ENCODE measurements at regions not wholly inside any gene's neighbourhood (a gene's known extent, or its start where the extent isn't known, plus 50 kb on each side); places are given as distances from the start of the nearest gene placed in this dataset.
A peak's percentile ranks its signal among the peaks of the same experiment; 100 is the strongest.
"Not testable (repeated sequence)": the region's sequence is repeated elsewhere in the genome, so short reads cannot be mapped to it uniquely, and the experiment has no call there.

DNA sequence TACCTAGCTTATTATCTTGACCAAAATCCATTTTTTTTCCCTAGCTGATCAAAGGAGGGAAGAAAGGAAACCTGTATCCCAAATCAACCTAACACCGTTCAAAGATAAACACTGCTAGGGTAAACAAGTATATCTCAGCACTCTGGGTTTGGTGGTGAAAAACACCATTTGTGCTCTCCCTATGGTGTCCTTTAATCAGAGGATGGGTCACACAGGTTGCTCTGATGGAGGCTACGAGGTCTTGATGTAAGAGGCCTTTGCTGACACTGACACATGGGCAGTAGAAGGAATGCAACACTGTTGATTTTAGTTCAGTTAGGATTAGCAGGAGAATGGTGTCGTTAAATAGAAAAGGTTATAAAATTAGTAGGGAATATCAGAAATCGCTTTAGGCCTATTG is 179.3 kb downstream of the HDGFL1 start:
- DNase-seq (ENCODE audit: low read depth, low spot score), result no peak

DNA sequence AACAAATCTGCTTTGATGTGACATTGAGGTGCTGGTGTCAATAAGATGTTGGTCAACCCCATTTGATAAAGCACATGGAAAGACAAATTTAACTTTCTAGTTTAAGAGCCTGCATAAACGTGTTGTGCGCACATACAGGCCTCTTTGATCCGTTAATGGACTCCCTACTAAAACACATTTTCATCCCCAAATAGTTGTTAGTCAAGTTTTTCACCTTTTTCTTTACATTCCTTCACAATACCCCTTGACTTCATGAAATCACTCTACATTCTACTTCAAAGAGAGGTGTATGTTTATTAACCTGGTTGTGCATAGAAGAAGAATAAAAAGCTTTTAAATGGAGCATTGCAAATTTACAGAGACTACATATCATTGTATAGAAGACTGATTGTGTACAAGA is 180.3 kb downstream of the HDGFL1 start:
- DNase-seq (ENCODE audit: low read depth, low spot score), result no peak

DNA sequence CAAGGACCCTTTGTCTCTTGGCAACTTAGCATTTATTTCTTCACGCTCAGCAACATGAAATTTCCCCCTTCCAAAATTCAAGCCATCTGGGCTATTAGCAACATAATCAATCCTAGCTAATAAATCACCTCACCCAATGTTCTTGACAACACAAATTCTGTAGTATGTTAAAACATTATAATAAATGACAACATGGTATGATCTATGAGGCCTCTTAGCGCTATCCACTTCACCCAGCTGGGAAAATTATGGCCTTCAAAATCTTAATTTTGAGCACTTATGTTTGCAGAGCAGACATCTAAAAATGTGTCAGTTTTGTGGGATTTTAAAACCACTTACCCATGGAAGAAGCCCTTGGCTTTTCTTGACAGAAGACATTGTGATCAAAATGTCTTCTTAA is 181.9 kb downstream of the HDGFL1 start:
- DNase-seq (ENCODE audit: low read depth, low spot score), result no peak

DNA sequence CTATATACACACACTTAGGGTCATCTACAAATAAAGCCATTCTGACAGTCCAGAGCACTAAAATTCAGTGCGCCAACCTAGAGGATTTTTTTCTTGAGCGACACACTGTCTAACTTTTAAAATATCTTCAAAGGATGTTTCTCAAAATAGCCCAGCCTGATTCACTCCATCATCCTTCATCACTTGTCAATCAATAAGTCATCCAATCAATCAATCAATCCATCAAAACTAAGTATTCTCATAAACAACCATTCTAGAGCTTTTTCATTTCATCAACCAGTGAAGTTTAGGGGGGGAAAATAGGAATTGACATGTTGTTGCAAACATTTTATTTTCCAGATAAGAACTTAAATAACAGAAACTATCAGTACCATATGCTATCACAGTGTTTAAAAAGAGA is 183.2 kb downstream of the HDGFL1 start:
- no peak for DNase-seq (ENCODE audit: low read depth, low spot score)

DNA sequence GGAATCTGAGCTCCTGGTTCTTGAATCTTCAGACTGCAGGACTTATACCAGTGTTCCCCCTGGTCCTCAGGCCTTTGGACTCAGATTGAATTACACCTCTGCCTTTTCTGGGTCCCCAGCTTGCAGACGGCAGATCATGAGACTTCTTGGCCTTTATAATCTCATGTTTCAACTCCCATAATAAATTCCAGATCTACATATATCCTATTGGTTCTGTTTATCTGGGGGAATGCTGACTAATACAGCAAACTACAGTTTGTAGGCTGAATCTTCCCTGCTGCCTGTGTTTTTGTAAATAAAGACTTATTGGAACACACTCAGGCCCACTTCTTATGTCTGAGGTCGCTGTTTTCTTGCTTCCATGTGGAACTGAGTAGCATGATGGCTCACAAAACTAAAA is 184.7 kb downstream of the HDGFL1 start:
- DNase-seq (ENCODE audit: low read depth, low spot score), result no peak

DNA sequence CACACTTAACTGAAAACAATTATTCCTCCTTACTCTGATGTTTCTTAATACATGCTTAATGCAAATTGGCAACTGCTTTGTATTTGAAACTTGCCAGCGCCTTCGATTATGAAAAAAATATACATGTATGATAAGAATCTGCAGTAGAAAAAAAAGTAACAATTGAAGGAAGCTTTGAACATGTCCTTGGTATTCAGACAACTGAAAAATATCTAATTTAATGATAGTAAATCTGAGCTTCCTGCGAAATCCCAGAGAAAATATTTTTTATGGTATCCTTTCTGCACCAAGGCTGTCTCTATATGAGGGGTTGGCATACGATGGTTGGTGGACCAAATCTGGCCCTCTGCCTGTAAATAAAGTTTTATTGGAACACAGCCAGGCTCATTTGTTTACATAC is 186.2 kb downstream of the HDGFL1 start:
- no peak for DNase-seq (ENCODE audit: low read depth, low spot score)

DNA sequence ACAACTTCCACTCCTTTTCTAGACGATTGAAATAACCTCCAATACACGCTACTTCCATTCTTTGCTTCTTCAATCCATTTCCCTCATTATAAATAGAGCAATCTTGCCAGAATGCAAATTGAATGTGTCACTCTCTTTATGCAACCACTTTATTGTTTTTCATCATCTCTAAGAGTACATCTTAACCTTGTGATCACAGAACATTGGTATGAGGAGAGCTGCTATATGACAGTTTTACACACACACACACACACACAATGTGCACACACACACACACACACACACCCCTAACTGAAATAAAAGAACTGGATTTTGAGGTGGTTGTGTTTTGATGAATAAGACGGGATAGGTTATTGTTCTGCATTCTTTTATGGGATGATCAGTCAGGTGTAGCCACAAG is 187.0 kb downstream of the HDGFL1 start:
- no peak for DNase-seq (ENCODE audit: low read depth, low spot score)

DNA sequence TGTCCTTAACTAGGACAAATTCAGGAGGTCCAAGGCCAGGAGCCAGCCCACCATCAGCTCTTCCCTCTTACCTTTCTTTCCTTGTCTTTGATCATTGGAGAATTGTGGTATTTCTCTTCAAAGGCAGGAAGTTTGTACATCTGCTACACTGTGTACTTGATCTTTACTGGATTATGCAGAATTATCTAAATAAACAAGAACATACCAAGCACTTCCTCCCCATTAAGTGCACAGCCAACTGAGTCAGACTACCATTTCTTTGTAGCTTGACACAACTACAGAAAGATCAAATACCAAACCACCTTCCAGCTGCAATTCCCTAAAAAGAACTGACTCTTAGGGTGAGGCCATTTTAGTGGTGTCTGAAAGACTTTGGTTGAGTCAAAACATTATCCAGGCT is 195.1 kb downstream of the HDGFL1 start:
- DNase-seq (ENCODE audit: low read depth, low spot score), result no peak

DNA sequence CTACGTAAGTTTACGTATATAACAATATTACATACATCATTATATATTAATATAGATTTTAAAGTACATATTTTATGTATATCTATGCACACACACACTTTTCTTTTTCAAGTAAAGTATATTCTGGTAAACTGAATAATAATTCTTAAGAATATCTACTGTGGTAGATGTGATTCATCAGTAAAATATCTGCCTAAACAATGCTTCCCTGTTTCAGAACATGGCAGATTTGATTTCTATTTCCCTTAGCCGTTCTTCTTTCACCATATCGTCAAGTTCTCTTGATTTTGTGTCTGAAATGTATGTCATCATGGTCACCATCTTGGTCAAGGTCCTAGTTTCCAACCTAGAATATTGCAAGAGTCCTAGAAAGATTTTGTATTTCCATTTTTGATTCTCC is 195.6 kb downstream of the HDGFL1 start:
- peak; percentile 1 for DNase-seq (ENCODE audit: low read depth, low spot score)

DNA sequence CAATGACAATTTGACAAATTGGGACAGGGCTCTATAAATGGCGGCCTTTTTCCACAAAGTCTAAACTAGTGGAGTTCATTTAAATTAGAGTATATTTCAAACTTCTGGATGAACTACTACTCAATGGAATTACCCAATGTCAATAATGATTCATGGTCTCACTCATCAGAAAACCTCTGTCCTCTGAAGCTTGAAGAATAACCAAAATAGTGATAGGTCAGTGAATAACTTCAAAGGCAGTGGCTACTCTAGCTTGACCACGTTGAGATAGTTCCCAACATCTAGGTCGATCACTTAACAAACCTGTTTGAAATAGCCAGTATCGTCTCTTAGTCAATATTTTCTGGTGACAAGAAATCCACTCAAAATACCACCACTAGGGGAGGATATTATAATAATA is 197.6 kb downstream of the HDGFL1 start:
- no peak for DNase-seq (ENCODE audit: low read depth, low spot score)

DNA sequence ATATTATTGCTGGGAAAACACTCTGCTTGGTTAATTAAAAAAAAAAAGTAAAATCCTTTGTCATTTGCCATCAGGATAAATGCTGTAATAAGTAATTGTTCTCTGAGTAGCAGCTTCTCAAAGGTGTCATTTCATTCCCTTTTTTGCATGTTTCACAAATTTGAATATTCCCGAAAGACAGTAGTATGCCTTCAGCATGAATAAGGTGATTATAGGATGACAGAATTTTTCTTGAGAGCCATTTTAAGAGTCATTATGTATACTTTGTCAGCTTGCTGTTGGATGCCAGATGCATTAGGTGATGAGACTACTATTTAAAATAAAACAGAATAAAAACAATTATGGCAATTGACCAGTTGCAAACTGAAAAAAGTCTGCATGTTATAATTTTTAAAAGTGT is 200.7 kb downstream of the HDGFL1 start:
- no peak for DNase-seq (ENCODE audit: low read depth, low spot score)

DNA sequence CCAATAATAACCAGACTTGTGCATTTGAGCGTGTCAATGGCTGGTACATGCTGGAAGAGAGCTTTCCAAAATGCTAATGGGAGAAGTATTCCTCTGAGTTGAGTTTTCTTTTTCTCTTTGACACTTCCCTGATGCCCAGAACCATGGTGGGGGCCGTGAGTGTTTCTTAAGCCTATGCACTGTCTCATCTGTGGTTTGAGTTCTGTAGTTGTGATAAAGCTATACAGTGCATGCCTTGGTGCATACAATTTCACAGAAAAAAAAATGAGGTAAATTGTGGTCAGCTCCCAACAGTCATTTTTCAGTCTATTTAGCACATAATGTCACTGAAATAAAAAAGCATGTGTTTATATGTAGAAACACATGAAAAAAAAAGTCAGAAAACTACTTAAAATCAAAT is 204.8 kb downstream of the HDGFL1 start:
- DNase-seq (ENCODE audit: low read depth, low spot score), result no peak

DNA sequence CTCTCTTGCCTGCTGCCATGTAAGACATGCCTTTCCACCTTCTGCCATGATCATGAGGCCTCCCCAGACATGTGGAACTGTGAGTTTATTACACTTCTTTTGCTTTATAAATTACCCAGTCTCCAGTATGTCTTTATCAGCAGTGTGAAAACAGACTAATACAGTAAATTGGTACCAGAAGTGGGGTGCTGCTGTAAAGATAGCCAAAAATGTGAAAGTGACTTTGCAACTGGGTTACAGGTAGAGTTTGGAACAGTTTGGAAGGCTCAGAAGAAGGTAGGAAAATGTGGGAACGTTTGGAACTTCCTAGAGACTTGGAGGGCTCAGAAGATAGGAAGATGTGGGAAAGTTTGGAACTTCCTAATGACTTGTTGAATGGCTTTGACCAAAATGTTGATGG is 209.1 kb downstream of the HDGFL1 start:
- DNase-seq (ENCODE audit: low read depth, low spot score), result not testable (repeated sequence)

DNA sequence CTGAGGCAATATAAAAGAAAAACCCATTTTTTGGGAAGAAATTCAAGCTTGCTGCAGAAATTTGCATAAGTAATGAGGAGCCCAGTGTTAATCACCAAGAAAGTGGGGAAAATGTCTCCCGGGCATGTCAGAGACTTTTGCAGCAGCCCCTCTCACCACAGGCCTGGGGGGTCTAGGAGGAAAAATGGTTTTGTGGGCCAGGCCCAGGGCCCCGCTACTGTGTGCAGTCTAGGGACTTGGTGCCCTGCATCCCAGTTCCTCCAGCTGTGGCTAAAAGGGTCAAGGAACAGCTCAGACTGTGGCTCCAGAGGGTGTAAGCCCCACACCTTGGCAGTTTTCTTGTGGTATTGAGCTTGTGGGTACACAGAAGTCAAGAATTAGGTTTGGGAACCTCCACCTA is 209.7 kb downstream of the HDGFL1 start:
- no peak for DNase-seq (ENCODE audit: low read depth, low spot score)

DNA sequence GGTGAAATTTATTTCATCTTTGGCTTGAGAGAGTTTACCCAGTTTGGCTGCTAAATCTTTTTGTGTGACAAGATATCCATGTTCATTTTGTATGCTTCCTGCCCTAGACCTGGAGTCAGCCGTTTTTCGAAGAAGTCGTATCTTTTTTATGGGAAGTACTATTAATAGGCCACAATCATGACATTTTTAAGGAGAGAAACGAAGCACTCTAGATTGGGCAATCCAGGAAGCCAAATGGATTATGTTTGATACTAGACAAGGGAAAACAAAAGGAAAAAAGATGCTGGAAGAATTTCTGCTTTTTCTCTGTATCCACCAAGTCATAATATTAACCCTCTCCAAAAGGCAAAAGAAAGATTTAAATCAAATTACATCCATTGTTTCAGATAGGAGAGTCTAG is 214.6 kb downstream of the HDGFL1 start:
- DNase-seq (ENCODE audit: low read depth, low spot score), result no peak

DNA sequence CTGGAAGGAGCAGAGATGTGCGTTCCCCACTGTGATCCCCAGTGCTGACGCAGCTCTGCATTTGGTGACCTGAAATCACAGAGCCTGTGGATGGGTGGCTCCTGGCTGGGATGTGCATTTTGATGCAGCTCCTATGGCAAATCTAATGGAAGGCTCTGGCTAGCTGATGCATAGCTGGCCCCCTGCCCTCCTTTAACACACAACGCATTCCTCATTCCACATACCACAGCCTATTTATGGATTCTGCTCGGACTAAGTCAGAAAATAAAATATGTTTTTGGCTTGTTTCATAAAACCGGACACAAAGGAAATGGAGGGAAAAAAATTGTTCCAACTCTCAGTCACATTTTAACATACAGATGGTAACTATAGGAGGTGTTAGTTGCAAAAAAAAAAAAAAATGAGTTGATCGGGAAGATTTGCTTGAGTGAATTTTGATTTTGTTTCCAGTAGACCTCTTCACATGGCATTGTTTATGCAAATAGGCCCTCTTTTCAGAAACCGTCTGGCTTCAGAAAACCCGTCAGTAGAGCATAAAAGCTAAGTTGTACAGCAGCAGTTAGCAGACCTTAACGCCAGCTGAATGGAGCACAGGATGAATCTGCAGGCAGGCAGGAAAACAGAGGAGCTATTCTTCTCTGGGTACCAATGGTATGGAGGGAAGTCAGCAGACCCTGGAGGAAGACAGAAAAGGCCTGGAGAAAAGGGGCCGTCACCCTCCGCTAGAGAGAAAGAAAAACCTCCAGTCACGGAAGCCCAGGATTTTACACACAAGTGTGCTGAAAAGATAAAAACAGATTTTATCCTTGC is 215.4 kb downstream of the HDGFL1 start:
- DNase-seq (ENCODE audit: low read depth, low spot score), result no peak

DNA sequence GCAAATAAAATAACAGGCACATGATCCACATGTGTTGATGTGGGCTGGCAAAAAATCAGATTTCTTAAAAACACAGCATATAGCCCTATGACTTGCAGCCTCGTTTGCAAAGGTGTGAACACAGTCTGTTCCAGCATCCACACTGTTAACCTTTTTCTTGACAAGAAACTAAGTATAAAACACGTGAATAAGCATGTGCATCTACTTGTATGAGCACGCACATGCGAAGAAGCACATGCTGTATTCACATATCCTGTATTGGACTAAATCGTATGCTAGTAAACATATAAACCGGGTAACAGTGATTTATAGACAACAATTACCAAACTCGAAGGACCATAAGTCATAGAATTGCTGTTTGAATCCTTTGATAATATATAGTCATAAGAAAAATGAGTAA is 218.7 kb downstream of the HDGFL1 start:
- no peak for DNase-seq (ENCODE audit: low read depth, low spot score)

DNA sequence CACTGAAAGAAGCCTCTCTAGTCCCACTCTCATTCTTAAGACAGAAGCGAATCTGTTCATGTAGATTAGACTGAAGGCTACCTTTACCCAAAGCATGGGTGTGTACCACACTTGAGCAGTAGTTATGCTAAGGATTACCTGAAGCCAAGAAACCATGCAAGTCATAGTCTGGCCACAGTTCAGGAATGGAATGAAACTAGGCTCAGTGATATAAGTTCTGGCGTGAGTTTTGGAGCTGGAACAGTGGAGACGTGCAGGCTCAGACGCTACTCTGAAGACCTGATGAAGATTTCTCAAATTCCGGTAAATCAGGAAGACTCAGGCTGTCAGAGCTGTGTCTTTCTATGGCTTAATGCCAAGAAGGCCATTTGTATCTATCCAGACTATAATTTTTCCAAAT is 219.9 kb downstream of the HDGFL1 start:
- DNase-seq (ENCODE audit: low read depth, low spot score), result no peak

DNA sequence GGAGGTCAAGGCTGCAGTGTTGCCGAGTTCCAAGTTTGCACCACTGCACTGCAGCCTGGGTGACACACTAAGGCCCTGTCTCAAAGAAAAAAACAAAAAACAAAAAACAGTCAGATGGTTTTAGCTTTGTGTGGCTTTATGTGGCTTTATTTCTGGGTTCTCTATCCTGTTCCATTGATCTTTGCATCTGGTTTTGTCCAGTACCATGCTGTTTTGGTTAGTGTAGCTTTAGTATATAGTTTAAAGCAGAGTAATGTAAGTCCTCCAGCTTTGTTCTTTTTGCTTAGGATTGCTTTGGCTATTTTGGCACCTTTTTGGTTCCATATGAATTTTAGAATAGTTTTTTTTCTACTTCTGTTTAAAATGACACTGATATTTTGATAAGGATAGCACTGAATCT is 225.5 kb downstream of the HDGFL1 start:
- DNase-seq (ENCODE audit: low read depth, low spot score), result no peak

DNA sequence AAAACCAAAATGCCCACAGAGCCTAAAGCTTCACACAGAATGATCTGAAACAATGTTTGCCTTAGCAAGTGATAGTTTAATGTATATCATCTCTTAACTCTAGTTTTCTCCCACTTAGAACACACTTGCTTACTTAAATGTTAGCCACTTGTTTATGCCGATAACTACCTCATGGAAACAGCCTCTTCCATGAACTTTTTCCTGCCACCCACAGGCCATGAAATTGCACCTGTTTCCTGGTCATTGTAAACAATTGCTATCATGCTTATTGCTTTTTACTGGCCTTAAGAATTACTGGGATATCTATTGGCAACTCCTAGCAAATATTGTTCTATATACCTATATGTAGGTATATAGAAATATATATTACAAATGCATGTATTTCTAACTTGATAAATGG is 231.1 kb downstream of the HDGFL1 start:
- DNase-seq (ENCODE audit: low read depth, low spot score), result peak; percentile 11

DNA sequence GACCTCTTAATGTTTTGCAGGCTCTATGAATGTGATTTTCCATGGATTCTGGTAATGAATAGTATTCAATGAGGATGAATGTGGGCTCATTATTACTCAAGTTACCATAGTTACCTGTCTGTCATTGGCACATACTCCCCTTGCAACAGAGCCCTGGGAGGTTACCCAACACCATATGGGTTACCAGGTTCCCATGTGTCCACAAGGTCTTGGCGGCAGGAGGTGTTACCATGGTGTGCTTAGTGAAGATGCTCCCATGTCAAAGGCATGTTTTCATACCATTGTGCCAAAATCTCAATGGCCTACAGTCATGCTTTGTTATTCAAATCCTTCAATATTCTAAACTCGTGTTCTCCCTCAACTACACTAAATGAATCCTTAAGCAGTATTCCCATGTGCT is 232.5 kb downstream of the HDGFL1 start:
- no peak for DNase-seq (ENCODE audit: low read depth, low spot score)

DNA sequence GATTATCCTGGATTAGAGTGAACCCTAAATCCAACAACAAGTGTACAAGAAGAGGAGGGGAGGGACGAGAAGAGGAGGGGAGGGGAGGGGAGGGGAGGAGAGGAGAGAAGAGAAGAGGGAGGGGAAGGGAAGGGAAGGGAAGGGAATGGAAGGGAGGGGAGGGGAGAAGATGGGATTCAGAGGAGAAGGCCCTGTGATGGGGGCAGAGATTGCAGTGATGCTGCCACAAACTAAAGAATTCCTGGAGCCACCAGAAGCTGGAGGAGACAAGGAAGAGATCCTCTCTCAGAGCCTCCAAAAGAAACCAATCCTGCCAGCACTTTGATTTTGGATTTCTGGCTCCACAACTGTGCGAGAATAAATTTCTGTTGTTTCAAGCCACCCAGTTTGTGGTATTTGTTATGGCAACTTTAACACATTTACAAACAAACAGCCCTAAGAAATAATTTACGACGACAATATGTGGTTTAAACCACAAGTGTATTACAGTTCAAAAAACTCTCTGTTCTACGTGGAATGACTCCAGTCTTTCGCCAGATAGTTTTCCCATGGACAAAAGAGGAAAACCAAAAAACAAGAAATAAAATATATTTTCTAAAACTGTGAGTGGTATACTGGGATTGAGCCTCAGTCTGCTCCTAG is 235.4 kb downstream of the HDGFL1 start:
- DNase-seq (ENCODE audit: low read depth, low spot score), result no peak

DNA sequence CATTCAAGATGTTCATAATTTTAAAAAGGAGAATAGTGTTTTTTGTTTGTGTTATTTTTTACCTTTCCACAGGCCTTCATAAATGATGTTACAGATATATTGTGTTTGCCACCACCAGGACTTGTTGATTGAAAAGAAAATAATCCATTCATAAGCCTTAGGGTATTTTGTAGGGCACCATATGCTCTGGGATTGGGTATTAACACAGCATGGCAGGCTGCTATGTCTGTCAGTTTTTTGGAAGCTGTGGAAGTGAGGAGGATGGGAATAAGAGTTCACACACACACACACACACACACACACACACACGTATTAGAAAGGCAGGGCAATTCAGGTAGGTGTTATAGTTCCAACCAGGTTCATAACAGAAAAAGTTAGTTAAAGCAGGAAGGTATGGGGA is 237.9 kb downstream of the HDGFL1 start:
- DNase-seq (ENCODE audit: low read depth, low spot score), result no peak
